ENCODE measurements at regions not wholly inside any gene's neighbourhood (a gene's known extent, or its start where the extent isn't known, plus 50 kb on each side); places are given as distances from the start of the nearest gene placed in this dataset.

- CTCF ChIA-PET, result no interaction called here
- H3K4me3 ChIP-seq (ENCODE audit: low read depth, low read length), result no peak overlapping the region
- TF ChIP-seq CTCF (IDR thresholded peaks at IDR 0.05; ENCODE audit: insufficient read depth, low read depth, low read length), result no peak
- no peaks in the 10 kb centered on the region for H3K36me3 ChIP-seq (ENCODE audit: control insufficient read depth, insufficient read depth, low read length)
- DNase-seq (ENCODE audit: low read depth), result no peak
- POLR2A ChIA-PET, result no interaction called here
- no peaks in the 10 kb centered on the region for H3K27me3 ChIP-seq (ENCODE audit: control insufficient read depth, insufficient read depth, low read length)
Observed at GRCh38 chr20:20816969-20817755, 104.7 kb upstream of the RALGAPA2 start.

GRCh38 chr20:20815711-20816455, 103.4 kb upstream of the RALGAPA2 start:
- no peaks in the 10 kb centered on the region for H3K36me3 ChIP-seq (ENCODE audit: control insufficient read depth, insufficient read depth, low read length)
- POLR2A ChIA-PET, result no interaction called here
- no peak overlapping the region for H3K4me3 ChIP-seq (ENCODE audit: low read depth, low read length)
- DNase-seq (ENCODE audit: low read depth), result no peak
- CTCF ChIA-PET, result interaction anchor here (0.8 kb wide), 1 partner anchor 9 kb away, joined by 4 read pairs; no protein-coding TSS in a partner anchor
- no peaks in the 10 kb centered on the region for H3K27me3 ChIP-seq (ENCODE audit: control insufficient read depth, insufficient read depth, low read length)
- no peak for TF ChIP-seq CTCF (IDR thresholded peaks at IDR 0.05; ENCODE audit: insufficient read depth, low read depth, low read length)

- ChIA-PET CTCF (interaction anchor here (0.9 kb wide), 1 partner anchor 10 kb away, joined by 3 read pairs; no protein-coding TSS in a partner anchor), POLR2A (no interaction called here)
- no peaks in the 10 kb centered on the region for H3K36me3 ChIP-seq (ENCODE audit: control insufficient read depth, insufficient read depth, low read length)
- H3K27me3 ChIP-seq (ENCODE audit: control insufficient read depth, insufficient read depth, low read length), result no peaks in the 10 kb centered on the region
- DNase-seq (ENCODE audit: low read depth), result no peak
- H3K4me3 ChIP-seq (ENCODE audit: low read depth, low read length), result no peak overlapping the region
- TF ChIP-seq CTCF (IDR thresholded peaks at IDR 0.05; ENCODE audit: insufficient read depth, low read depth, low read length), result no peak
Observed at GRCh38 chr20:20814685-20815084, 102.2 kb upstream of the RALGAPA2 start.

- CTCF ChIA-PET, result no interaction called here
- H3K4me3 ChIP-seq (ENCODE audit: low read depth, low read length), result no peak overlapping the region
- H3K36me3 ChIP-seq (ENCODE audit: control insufficient read depth, insufficient read depth, low read length), result no peaks in the 10 kb centered on the region
- H3K27me3 ChIP-seq (ENCODE audit: control insufficient read depth, insufficient read depth, low read length), result no peaks in the 10 kb centered on the region
- TF ChIP-seq CTCF (IDR thresholded peaks at IDR 0.05; ENCODE audit: insufficient read depth, low read depth, low read length), result no peak
- POLR2A ChIA-PET, result no interaction called here
- DNase-seq (ENCODE audit: low read depth), result no peak
Observed at GRCh38 chr20:20812136-20812535, 99.7 kb upstream of the RALGAPA2 start.

GRCh38 chr20:20808016-20808415, 95.6 kb upstream of the RALGAPA2 start:
- no peak overlapping the region for H3K4me3 ChIP-seq (ENCODE audit: low read depth, low read length)
- TF ChIP-seq CTCF (IDR thresholded peaks at IDR 0.05; ENCODE audit: insufficient read depth, low read depth, low read length), result no peak
- no peaks in the 10 kb centered on the region for H3K36me3 ChIP-seq (ENCODE audit: control insufficient read depth, insufficient read depth, low read length)
- ChIA-PET POLR2A (no interaction called here), CTCF (interaction anchor here (1.3 kb wide), 1 partner anchor 17 kb away, joined by 5 read pairs; no protein-coding TSS in a partner anchor)
- DNase-seq (ENCODE audit: low read depth), result no peak
- no peaks in the 10 kb centered on the region for H3K27me3 ChIP-seq (ENCODE audit: control insufficient read depth, insufficient read depth, low read length)
